ENCODE measurements at regions not wholly inside any gene's neighbourhood (a gene's known extent, or its start where the extent isn't known, plus 50 kb on each side); places are given as distances from the start of the nearest gene placed in this dataset.

DNA sequence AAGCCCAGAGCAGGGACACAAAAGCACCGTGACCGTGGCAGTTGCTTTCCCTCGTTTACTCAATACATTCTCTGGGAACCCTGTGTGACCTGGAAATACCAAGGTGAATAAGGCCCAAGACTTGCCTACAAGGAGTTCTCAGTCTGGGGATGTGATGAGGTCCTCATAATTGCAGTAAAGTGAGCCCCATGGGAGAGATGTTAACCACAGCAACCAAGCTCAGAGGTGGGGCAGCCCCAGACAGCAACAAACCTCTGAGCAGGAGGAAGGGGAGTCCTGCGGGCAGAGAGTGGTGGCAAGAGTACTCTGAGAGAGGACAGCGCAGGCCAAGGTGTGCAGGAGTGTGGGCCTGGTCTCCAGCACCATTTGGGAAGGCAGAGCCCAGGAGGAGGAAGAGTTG is 91.6 kb downstream of the TTC32 start:
- TF ChIP-seq, protein P1, sequence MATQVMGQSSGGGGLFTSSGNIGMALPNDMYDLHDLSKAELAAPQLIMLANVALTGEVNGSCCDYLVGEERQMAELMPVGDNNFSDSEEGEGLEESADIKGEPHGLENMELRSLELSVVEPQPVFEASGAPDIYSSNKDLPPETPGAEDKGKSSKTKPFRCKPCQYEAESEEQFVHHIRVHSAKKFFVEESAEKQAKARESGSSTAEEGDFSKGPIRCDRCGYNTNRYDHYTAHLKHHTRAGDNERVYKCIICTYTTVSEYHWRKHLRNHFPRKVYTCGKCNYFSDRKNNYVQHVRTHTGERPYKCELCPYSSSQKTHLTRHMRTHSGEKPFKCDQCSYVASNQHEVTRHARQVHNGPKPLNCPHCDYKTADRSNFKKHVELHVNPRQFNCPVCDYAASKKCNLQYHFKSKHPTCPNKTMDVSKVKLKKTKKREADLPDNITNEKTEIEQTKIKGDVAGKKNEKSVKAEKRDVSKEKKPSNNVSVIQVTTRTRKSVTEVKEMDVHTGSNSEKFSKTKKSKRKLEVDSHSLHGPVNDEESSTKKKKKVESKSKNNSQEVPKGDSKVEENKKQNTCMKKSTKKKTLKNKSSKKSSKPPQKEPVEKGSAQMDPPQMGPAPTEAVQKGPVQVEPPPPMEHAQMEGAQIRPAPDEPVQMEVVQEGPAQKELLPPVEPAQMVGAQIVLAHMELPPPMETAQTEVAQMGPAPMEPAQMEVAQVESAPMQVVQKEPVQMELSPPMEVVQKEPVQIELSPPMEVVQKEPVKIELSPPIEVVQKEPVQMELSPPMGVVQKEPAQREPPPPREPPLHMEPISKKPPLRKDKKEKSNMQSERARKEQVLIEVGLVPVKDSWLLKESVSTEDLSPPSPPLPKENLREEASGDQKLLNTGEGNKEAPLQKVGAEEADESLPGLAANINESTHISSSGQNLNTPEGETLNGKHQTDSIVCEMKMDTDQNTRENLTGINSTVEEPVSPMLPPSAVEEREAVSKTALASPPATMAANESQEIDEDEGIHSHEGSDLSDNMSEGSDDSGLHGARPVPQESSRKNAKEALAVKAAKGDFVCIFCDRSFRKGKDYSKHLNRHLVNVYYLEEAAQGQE (IDR thresholded peaks at IDR 0.05; ENCODE audit: insufficient read depth in 1 of 2, low read depth in 2 of 2, low read length in 2 of 2), result no peak
- TF ChIP-seq POLR2AphosphoS5 (IDR thresholded peaks at IDR 0.05; ENCODE audit: low read depth, low read length), result no peak
- no peak for TF ChIP-seq TAF1 (IDR thresholded peaks at IDR 0.05; ENCODE audit: borderline replicate concordance, insufficient read depth, low read length)
- TF ChIP-seq FOXP2 (optimal IDR thresholded peaks at IDR 0.05; ENCODE audit: borderline replicate concordance, extremely low read depth, extremely low read length, insufficient read depth), result no peak

Data from PFSK-1 (cell line).